GM19397 (cell line): ENCODE measurements at regions not wholly inside any gene's neighbourhood (a gene's known extent, or its start where the extent isn't known, plus 50 kb on each side); places are given as distances from the start of the nearest gene placed in this dataset.

Experiments
- ATAC-seq: cut with Tn5 transposase; IDR thresholded peaks from one replicate; pipeline ENCODE4 v1.9.1; 2021; ENCODE audit warnings: mild to moderate bottlenecking, moderate library complexity; ENCODE audit not compliant: unreplicated experiment

DNA sequence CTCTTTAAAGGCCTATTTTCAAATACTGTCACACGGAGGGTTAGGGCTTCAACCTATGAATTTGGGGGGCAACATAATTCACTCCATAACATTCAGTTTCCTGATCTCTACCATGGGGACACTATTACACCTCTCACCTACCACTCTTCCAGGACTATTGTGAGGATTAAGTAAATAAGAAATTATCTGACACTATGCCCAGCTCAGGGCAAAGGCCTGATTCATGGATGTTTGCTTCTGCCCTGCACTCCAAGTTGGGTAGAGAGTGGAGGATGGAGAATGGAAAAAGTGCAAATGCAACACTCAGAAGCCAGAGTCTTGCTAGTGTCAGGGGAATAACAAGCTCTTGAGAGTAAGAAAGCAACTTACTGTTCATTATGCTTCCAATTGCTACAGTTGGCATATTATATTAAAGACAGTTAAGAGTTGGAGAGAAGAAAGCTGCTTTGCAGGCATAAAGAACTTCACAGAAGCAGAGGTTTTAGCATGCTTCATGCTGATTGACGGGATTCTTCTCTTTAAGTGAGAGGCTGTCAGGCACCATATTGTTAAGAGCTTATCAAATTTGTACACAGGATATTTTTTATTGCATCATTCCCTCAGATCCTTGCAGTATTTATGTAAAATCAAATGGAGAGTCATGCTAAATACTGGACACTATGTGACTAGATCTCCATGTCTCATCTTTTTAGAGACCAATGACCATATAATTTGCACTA is 375.3 kb downstream of the VPS13C start:
- ATAC-seq: no peak

DNA sequence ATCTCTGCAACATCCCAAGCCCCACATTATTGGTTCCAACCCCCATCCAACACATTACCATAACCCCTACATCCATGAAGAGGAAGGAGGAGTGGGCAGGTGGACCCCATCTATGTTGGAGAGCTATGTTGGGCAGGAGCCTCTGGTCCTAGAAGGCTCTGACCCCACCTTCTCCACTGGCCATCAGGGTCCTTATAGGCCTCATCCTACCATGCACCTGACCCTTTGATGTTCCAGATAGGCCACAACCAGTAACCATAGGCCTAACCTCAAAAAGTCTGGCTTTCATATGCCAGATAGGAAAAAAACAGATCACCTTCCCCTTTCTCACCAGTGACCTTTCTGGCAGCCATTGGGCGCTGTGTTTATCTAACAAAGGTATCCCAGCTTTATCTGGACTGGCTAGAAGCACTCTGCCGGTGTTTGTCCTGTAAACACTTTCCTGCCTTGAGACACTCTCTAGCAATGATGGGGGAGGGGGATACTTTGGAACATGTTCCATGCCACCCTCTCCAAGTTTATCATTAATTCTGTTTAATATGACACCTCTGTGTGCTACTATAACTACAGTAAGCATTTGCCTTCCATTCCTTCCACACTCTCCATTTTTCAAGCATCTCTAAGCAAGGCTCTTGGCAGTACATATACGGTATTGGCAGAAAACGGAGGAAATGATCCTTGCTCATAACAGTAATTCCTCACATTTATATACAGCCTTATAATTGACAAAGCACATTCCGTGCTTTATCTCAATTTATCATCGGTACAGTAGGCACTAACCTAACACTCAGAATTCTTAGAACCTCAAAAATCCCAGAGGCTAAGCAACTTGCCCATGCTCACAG is 377.1 kb downstream of the VPS13C start:
- no peak for ATAC-seq

DNA sequence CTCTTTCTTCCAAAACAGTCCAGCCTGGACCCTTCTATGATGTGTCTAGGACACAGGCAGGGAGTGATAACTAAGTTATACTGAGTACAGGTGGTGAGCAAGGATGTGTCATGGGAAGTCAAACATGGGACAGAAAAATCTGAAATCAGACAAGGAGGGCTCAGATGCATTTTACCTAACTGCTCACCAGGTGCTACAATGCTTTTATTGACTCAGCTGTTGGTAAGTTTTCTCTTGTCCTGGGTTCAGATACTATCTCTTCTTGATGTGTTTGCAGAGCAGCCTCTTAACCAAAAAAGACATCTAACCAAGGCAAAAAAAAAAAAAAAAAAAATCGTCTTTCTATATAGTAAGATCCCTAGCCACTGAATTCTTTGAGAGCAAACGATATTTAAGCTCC is 378.6 kb downstream of the VPS13C start:
- ATAC-seq: no peak

DNA sequence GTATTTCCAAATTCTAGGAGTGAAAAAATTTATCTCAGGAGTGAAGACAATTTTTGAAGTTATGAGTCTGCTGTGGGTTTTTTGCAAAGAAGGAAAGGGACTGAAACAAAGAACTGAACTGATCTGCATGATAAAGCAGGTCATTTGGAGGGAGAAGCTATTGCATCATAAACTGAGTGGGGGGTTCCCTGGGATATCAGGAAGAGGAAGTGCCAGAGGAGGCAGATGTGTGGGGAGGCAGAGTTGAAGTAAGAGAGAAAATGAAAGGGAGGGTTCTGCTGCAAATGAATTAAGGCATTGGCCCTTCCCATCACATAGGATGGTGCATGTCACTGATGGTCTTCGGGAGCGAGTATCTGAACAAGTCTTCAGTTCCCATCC is 379.2 kb downstream of the VPS13C start:
- no peak for ATAC-seq

DNA sequence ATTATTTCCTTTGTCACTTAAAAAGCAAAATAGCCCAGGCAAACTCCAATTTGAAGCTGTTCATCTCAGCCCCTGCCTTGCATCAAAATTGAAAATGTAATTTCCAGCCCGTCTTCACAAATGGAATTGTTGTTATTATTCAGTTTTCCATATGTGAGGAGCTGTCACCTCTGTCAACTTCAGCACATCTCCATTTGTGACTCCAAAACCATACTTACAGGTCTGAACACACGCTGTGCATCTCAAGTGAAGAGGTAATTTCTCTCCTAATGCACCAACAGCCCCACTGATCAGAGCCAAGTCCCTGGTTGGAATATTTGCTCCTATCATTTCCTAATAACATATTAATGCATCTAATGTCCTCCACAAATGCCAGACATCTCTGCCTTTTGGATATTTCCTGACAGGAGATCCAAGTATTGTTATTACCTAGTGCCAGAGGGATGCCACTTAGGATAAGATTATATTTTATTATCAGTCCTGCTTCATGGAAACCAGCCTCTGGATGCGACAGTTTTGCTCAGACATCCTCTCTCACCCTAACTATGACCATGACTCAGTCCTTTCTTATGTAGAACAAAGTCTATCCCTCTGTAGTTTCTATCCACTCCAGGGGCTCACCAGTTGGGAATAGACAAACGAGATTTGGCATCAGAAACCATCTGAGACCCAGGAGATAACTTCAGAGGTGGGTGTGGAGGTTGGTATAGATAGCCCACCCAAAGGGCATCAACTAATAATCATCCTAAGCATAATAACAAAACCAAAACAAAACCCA is 379.8 kb downstream of the VPS13C start:
- no peak for ATAC-seq

DNA sequence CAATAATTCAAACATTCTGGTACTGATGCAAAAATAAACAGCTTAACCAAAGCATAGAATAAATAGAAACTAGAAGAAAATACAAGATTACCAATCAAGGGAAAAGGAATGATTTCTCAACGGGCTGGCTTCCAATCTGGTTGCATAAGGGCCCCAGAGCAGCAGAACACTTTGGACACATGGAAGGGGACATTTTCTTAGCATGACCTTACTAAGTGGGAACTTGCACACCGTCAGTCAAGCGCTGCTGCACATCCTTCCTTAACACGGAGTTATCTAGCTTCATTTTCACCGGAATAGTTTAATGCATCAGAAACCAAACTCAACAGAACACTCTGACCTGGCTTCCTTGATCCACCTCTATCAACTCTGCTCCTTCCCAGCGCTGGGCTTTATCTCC is 388.5 kb downstream of the VPS13C start:
- ATAC-seq: no peak

DNA sequence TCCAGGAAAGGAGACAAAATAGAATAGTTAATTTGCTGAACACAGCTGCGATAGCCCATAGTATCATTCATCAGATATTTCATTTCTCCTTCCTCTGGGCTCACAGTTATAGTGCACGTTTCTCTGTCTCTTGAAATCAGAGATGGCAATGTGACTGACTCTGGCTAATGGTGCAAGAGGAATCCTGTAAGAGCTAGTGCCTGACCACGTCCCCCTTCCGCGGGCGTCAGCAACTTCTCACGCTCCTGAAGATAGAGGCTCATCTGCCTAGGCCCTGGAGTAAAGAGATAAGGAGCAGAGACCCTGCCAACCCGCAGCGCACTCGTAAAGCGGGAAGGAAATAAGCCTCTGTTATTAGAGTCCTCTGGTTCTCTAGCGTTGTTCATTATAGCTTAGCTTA is 391.8 kb downstream of the VPS13C start:
- ATAC-seq: no peak

DNA sequence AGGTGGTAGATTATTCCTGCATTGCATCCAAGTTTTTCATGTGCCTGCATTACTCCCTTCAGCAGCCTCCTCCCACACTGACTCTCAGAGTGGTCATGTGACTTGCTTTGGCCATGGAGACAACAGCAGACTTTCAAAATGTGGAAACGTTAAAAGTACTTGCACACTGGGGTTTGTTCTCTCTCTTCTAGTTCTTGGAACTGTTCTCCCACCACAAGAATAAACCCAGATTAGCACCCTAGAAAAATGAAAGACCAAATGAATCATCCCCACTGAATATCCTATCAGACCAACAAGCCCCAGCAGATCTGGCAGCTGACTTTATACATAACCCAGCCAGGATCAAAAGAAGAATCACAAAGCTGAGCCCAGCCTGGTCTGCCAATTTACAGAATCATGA is 398.5 kb downstream of the VPS13C start:
- ATAC-seq: no peak

DNA sequence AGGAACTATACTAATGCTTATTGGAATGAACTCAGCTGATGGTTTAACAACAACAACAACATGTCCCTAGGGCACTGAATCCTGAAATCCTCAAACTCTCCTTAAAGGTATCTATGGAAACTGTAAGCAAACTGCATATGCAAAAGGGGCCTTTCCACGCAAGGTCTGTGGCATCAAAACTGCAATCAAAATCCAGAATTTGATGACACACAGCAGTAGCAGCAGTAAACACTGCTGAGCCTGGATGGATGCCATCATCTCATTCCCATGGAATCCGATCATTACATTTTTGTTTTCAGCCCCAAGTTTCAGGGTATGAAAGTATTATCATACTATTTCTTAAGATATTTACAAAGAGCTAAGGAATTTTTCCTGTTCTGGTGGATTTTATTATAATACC is 399.7 kb downstream of the VPS13C start:
- ATAC-seq: no peak

DNA sequence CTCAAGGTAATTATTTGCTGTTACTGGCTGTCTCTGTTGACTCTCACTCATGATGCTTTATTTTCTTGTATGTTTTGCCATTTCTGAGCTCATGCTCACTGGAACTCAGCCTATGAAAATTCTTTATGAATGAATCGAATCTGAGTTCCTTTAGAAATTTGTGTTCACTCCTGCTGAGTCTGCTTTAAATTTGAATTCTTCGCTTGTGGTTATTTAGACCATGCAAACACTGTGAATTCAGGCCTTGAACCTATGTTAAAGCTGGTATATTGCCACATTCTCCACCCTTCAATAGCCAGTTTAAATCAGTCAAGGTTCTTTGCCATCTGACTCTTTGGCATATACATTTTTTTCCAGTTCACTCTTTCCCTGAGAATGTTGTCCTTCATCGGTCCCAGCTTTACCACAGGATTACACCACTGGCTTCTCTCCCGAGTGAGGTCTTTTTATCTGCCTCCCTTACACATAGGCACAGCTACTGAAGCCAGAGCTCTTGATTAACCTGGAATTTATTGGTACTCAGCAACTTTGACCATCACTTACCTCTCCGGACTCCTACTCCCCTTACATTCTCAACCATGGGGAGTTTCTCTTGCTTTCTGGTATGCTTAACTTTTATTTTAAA is 400.6 kb downstream of the VPS13C start:
- ATAC-seq: no peak

DNA sequence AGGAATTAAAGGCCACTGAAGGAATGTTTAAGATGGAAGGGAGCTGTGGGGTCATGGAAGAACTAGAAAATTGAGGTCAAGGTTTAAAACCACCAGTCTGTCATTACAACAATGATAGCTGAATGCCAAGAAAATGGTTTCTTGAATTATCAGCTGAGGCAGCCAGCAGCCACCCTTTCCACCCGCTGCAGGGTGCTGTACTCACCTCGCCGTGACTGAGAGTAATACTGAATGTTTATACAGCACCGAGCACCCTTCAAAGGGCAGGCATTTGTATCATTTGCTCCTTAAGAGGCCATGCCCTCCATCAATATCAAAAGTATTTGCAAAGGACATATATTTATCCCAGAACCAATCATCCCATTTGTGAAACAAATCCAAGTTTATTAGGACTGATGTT is 402.8 kb downstream of the VPS13C start:
- no peak for ATAC-seq

DNA sequence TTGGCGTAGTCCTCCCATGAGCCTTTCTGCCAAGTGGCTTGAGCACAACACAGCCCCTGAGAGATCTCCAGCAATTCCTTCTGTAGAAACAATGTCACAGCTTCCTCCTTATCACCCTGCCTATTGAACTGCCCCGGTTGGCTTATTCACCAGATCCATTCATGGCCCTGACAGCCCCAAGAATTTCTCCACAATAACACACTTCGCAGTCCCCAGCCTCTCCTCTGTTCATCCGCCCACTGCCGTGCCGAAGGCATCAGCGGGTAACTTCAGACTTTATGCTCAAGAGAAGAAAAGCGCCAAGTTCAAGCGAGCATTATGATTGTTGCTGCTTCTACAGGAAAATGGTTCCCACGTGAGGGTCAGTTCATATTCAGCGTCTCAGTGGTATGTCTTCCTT is 403.9 kb downstream of the VPS13C start:
- ATAC-seq: no peak

DNA sequence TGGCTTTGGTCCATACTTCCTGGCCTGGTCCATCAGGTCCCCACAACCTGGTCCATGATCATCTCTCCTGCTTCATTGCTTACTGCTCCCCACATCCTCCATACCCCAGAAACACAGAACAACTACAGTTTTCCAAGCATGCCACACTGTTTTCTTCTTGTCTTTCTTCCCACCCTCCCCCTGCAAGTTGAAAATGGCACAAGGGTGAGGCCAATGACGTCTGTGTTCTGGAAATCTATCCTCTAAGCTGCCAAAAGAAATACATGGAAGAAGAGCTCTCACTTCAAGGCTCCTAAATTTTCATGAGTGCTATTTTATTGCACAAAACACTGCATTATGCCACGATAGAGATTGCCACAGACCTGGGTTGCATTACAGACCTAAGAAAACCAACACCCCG is 404.4 kb downstream of the VPS13C start:
- ATAC-seq: no peak

DNA sequence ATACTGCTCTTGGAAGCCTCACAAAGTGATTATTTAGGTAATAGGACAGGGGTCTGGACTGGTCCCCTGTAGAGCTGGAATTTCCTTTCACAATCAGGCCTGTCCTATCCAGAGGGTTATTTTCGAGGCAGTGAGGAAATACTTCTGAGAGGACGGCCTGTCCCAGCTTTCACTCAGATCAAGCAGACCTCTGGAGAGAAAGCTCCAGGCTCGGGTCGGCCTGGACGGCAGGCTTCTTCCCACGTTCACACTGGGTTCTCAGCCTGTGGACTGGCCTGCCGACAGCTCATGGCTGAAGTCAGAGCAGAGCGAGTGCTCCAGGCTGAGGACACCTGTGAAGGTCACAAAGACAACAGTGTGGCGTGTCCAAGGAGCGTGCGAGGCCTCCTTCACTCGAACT is 405.3 kb downstream of the VPS13C start:
- no peak for ATAC-seq

DNA sequence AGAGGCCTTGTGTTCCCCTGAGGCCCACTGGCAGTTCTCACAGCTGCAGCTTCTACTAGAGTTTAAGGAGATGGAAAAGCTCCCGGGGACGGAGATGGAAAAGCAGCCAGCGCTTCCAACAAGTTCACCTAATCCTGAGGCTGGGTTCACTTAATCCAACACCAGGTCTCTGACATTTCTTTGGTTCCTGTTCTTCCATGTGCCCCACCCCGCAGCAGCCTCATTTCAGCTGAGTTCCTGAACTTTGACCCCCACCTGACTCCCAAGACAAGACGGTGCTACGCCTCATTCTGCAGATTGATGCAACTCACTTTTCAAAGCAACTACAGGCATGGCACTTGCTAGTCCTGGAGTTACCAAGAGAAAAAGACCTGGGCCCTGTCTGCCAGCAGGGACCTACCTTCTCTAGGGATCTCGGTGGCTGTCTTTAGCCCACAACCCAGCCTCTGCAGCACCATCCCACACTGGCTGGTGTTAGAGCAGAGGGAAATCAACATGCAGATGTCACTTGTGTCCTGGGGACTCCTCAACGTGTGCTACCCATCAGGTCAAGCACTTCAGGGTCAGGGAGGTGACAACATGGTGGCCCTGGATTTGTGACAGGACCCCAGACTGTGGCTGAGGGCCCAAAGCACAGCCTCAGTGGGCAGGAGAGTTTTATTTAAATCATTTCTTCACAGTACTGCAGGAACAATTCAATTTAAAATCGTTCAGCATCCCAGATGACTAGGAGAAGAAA is 406.1 kb downstream of the VPS13C start:
- ATAC-seq: no peak

DNA sequence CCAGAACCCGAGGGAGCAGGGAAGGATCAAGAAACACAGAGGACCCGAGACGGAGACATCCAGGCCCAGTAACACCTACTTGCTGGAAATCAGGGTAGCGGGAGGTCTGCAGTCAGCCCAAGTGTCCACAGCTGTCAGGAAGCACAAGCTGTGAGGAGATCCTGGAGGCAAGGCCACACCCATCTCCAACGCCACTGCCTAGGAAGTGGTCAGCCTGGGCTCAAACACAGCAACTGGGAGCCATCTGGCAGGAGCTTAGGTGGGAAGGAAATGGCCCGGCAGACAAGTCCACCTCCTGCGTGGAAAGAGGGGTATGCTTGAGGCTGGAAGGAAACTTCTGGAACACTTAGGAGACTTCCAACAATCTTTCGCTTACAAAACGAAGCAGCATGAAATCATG is 407.1 kb downstream of the VPS13C start:
- no peak for ATAC-seq

DNA sequence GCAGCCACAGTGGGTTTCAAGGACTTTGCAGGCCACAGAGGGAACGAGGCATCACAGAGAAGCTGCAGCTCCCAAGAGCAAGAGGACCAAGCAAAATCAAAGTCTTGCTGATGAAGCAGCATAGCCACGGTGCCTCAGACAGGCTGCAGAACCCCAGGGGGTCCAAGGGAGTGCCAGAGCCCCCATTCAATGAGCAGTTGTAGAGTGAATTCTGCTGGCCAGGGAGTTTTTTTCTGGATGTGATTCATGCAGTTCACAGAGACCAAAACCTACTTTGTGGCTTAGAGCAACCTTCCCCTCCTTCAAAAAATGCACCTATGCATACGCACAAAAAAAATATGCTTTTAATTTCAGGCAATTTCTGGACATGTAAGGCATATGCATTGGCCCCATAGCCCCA is 409.0 kb downstream of the VPS13C start:
- ATAC-seq: no peak

DNA sequence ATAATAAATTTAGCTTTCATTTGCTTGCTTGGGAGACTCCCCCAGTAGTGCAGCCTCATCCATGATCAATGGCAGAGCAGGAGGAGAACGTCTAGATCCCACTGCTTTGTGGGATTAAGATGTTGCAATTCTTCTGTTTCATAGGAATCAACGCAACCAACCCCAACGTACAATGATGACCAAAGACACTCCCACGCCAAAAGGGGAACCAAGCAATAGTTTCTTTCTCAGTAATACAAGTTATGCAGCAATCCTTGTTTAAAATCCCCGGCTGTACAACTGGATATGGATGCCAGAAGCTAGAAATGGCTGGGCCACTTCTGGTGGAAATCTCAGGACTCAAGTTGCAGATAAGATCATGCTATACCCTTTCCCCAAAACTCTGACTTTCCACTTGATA is 411.2 kb downstream of the VPS13C start:
- ATAC-seq: no peak

DNA sequence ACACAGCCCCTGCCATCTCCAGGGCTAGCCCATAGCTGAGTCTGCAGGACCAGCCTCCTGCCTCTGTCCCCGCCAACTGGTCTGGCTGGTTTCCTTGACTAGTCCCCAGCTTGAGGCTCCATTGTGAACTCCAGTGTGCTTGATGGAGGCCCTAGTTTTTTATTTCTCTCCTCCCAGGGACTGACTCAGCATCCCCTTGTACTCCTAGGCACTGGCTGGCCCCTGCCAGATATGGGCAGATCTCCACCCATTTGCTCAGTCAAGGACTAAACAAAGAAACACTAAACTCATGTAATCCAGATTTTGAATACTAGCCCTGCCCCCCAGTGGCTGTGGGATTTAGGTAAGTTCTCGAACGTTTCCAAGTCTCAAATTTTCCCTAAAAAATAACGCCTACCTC is 415.4 kb upstream of the RORA start:
- ATAC-seq: no peak

DNA sequence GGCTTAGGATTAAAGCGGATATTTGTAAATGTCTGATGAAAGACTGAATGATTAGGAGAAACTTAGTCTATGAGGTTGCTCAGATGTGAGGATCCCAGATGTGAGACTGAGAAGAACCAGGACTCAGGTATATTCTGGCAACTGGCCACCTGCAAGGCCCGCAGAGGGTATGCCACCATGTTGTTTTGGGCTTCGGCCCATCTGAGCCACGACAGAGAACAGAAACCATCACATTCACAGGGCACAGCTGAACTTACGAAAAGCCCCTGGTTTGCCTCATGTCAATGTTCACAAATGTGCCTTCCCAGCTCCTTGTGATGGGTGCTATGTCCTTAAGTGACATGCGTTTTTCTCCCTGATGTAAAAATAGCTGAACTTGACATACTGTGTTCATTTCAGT is 412.5 kb upstream of the RORA start:
- no peak for ATAC-seq

DNA sequence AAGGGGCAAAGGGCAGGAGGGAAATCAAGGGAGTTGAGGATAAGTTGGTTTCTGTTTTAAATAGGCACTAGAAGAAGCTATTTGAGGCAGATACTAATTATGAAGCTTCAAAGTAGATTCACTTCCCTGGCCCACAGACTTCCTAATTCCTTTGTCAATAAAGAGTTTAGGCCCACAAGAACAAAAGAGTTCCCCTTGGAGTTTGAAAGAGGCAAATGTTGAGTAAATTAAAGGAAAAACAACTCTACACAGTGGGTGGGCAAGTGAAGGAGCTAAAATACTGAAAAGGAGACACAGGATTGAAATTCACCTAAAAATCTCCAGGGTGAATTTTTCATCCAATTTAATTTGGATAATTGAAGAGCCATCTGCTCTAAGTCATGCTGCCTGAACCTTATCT is 411.7 kb upstream of the RORA start:
- no peak for ATAC-seq
